ENCODE measurements at regions not wholly inside any gene's neighbourhood (a gene's known extent, or its start where the extent isn't known, plus 50 kb on each side); places are given as distances from the start of the nearest gene placed in this dataset.

DNA sequence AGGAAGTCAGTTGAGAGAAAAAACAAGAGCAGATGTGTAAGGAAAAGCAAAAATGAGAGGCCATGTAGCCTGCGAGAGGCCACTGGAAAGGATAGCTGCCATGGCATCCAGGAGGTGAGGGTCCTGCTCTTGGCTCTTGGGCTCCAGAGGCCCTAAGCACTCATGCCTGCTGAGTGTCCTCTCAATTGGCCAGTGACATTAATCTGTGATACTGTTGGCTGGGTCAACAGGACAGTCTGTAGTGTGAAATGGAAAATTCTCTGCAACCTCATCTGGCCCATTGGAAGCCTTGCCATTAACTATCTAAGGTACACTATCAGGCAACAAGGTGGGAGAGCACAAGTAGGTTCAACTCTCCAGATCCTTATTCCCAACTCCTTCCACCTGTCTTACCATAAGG, 180.9 kb downstream of the LY86 start:
- no peak for TF ChIP-seq TEAD4 (IDR thresholded peaks at IDR 0.05)
- TF ChIP-seq ZBTB7A (IDR thresholded peaks at IDR 0.05; ENCODE audit: low read depth): no peak
- no peak for TF ChIP-seq YY1 (IDR thresholded peaks at IDR 0.05; ENCODE audit: low read depth)
- TF ChIP-seq EP300 (IDR thresholded peaks at IDR 0.05; ENCODE audit: borderline replicate concordance): no peak
- TF ChIP-seq CEBPB (IDR thresholded peaks at IDR 0.05): no peak
- TF ChIP-seq, protein P1, sequence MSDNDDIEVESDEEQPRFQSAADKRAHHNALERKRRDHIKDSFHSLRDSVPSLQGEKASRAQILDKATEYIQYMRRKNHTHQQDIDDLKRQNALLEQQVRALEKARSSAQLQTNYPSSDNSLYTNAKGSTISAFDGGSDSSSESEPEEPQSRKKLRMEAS (IDR thresholded peaks at IDR 0.05): no peak
- TF ChIP-seq RAD21 (IDR thresholded peaks at IDR 0.05; ENCODE audit: low read depth): no peak
- no peak for TF ChIP-seq CREB1 (IDR thresholded peaks at IDR 0.05; ENCODE audit: low read depth)
- no peak for TF ChIP-seq TAF1 (IDR thresholded peaks at IDR 0.05; ENCODE audit: low read depth)
- TF ChIP-seq, protein P2, sequence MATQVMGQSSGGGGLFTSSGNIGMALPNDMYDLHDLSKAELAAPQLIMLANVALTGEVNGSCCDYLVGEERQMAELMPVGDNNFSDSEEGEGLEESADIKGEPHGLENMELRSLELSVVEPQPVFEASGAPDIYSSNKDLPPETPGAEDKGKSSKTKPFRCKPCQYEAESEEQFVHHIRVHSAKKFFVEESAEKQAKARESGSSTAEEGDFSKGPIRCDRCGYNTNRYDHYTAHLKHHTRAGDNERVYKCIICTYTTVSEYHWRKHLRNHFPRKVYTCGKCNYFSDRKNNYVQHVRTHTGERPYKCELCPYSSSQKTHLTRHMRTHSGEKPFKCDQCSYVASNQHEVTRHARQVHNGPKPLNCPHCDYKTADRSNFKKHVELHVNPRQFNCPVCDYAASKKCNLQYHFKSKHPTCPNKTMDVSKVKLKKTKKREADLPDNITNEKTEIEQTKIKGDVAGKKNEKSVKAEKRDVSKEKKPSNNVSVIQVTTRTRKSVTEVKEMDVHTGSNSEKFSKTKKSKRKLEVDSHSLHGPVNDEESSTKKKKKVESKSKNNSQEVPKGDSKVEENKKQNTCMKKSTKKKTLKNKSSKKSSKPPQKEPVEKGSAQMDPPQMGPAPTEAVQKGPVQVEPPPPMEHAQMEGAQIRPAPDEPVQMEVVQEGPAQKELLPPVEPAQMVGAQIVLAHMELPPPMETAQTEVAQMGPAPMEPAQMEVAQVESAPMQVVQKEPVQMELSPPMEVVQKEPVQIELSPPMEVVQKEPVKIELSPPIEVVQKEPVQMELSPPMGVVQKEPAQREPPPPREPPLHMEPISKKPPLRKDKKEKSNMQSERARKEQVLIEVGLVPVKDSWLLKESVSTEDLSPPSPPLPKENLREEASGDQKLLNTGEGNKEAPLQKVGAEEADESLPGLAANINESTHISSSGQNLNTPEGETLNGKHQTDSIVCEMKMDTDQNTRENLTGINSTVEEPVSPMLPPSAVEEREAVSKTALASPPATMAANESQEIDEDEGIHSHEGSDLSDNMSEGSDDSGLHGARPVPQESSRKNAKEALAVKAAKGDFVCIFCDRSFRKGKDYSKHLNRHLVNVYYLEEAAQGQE (IDR thresholded peaks at IDR 0.05; ENCODE audit: low read depth): no peak

Measured in Ishikawa (cell line).